NT2/D1 (cell line): ENCODE measurements at regions not wholly inside any gene's neighbourhood (a gene's known extent, or its start where the extent isn't known, plus 50 kb on each side); places are given as distances from the start of the nearest gene placed in this dataset.

ENCODE experiments used
- YY1 ChIP-seq: IDR thresholded peaks from 2 replicates; pipeline ENCODE4 v1.6.1; 2011; ENCODE audit not compliant: insufficient read length, insufficient read depth
- ZNF274 ChIP-seq: IDR thresholded peaks from 2 replicates; pipeline ENCODE4 v1.6.1; 2011; ENCODE audit warnings: mild to moderate bottlenecking, low read depth, low read length

GRCh38 chr2:182541268-182541667 is 114.4 kb upstream of the PDE1A start:
- no peak for TF ChIP-seq YY1
- TF ChIP-seq ZNF274 = no peak
